GM19324 (cell line): ENCODE measurements at regions not wholly inside any gene's neighbourhood (a gene's known extent, or its start where the extent isn't known, plus 50 kb on each side); places are given as distances from the start of the nearest gene placed in this dataset.

Source experiments
- ATAC-seq: cut with Tn5 transposase; IDR thresholded peaks from one replicate; pipeline ENCODE4 v1.9.1; 2021; ENCODE audit warnings: mild to moderate bottlenecking, moderate library complexity; ENCODE audit not compliant: unreplicated experiment, low FRiP score

GRCh38 chr5:28082610-28083009, 1044.2 kb upstream of the CDH9 start:
- no peak for ATAC-seq

- ATAC-seq, result no peak
These were observed 1039.2 kb upstream of the CDH9 start for GRCh38 chr5:28077291-28078240.

GRCh38 chr5:28066856-28067255, 1028.5 kb upstream of the CDH9 start:
- ATAC-seq, result no peak

- no peak for ATAC-seq
These were observed 1027.3 kb upstream of the CDH9 start for GRCh38 chr5:28065656-28066055.

- no peak for ATAC-seq
These were observed 1008.2 kb upstream of the CDH9 start for GRCh38 chr5:28046596-28046995.

- no peak for ATAC-seq
These were observed 989.5 kb upstream of the CDH9 start for GRCh38 chr5:28027851-28028250.

GRCh38 chr5:28017178-28017577, 978.8 kb upstream of the CDH9 start:
- ATAC-seq, result no peak

- ATAC-seq, result no peak
These were observed 976.4 kb upstream of the CDH9 start for GRCh38 chr5:28014779-28015178.

- ATAC-seq, result no peak
These were observed 974.2 kb upstream of the CDH9 start for GRCh38 chr5:28012538-28012937.

- ATAC-seq, result no peak
These were observed 971.2 kb upstream of the CDH9 start for GRCh38 chr5:28009576-28009975.

GRCh38 chr5:27996665-27997064, 958.3 kb upstream of the CDH9 start:
- ATAC-seq, result no peak

- no peak for ATAC-seq
These were observed 957.5 kb upstream of the CDH9 start for GRCh38 chr5:27995867-27996266.

GRCh38 chr5:27978322-27978721, 939.9 kb upstream of the CDH9 start:
- no peak for ATAC-seq

GRCh38 chr5:27969157-27969556, 930.8 kb upstream of the CDH9 start:
- ATAC-seq, result no peak

GRCh38 chr5:27963050-27963783, 924.8 kb upstream of the CDH9 start:
- no peak for ATAC-seq

GRCh38 chr5:27962198-27962597, 923.8 kb upstream of the CDH9 start:
- ATAC-seq, result no peak

- no peak for ATAC-seq
These were observed 908.7 kb upstream of the CDH9 start for GRCh38 chr5:27947088-27947487.

- no peak for ATAC-seq
These were observed 906.1 kb upstream of the CDH9 start for GRCh38 chr5:27944471-27944870.

GRCh38 chr5:27938989-27939388, 900.6 kb upstream of the CDH9 start:
- no peak for ATAC-seq

- no peak for ATAC-seq
These were observed 889.7 kb upstream of the CDH9 start for GRCh38 chr5:27928060-27928459.

GRCh38 chr5:27911216-27911615, 872.8 kb upstream of the CDH9 start:
- no peak for ATAC-seq

GRCh38 chr5:27908341-27908740, 870.0 kb upstream of the CDH9 start:
- no peak for ATAC-seq
